GM12874 (cell line): ENCODE measurements at regions not wholly inside any gene's neighbourhood (a gene's known extent, or its start where the extent isn't known, plus 50 kb on each side); places are given as distances from the start of the nearest gene placed in this dataset.

Source experiments
- TF ChIP-seq, protein P1 (sequence below): IDR thresholded peaks from 2 replicates; pipeline ENCODE4 v1.5.1; 2011; ENCODE audit warnings: low read depth, mild to moderate bottlenecking, control low read depth, low read length, moderate library complexity; ENCODE audit not compliant: insufficient read depth

GRCh38 chr5:23169660-23170416 is 316.7 kb upstream of the CDH12 start:
- TF ChIP-seq, protein P1, sequence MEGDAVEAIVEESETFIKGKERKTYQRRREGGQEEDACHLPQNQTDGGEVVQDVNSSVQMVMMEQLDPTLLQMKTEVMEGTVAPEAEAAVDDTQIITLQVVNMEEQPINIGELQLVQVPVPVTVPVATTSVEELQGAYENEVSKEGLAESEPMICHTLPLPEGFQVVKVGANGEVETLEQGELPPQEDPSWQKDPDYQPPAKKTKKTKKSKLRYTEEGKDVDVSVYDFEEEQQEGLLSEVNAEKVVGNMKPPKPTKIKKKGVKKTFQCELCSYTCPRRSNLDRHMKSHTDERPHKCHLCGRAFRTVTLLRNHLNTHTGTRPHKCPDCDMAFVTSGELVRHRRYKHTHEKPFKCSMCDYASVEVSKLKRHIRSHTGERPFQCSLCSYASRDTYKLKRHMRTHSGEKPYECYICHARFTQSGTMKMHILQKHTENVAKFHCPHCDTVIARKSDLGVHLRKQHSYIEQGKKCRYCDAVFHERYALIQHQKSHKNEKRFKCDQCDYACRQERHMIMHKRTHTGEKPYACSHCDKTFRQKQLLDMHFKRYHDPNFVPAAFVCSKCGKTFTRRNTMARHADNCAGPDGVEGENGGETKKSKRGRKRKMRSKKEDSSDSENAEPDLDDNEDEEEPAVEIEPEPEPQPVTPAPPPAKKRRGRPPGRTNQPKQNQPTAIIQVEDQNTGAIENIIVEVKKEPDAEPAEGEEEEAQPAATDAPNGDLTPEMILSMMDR, result no peak

- TF ChIP-seq, protein P1, result no peak
Observed at GRCh38 chr5:23164971-23165370, 311.8 kb upstream of the CDH12 start.

GRCh38 chr5:23158179-23158578 is 305.0 kb upstream of the CDH12 start:
- TF ChIP-seq, protein P1, result no peak

- TF ChIP-seq, protein P1, result no peak
Observed at GRCh38 chr5:23157716-23158115, 304.6 kb upstream of the CDH12 start.

DNA sequence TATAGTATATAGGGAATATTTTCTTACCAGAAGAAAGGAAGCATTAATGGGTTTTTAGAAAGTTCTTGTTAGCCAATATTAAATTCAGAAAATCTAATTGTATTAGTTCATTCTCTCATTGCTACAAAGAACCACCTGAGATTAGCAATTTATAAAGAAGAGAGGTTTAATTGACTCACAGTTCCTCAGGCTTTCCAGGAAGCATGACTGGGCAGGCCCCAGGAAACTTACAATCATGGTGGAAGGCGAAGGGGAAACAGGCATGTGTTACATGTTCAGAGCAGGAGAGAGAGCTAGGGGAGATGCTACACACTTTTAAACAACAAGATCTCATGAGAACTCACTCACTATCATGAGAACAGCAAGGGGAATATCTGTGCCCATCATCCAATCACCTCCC is 304.0 kb upstream of the CDH12 start:
- TF ChIP-seq, protein P1, result no peak

DNA sequence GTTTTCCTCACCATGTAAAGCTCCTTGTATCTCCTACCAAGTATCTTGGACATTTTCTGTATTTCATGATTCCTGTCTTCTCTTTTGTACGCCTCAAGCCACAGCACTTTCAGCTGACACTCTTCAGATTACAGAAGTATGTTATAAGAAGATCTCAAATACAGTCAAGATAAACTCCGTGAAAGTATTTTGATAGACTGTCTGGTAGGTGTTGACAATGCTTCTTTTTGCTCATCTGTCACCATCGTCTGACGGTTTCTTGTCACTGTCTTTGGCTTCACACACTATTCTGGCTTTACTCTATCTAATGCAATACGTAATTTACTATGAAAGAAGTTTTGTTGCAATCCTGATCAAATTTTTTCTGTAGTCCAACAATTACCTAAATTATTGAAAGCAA is 294.5 kb upstream of the CDH12 start:
- TF ChIP-seq, protein P1, result no peak

- TF ChIP-seq, protein P1, result no peak
Observed at GRCh38 chr5:23146183-23146582, 293.0 kb upstream of the CDH12 start.
